ENCODE measurements at regions not wholly inside any gene's neighbourhood (a gene's known extent, or its start where the extent isn't known, plus 50 kb on each side); places are given as distances from the start of the nearest gene placed in this dataset.
"Not testable (repeated sequence)": the region's sequence is repeated elsewhere in the genome, so short reads cannot be mapped to it uniquely, and the experiment has no call there.

DNA sequence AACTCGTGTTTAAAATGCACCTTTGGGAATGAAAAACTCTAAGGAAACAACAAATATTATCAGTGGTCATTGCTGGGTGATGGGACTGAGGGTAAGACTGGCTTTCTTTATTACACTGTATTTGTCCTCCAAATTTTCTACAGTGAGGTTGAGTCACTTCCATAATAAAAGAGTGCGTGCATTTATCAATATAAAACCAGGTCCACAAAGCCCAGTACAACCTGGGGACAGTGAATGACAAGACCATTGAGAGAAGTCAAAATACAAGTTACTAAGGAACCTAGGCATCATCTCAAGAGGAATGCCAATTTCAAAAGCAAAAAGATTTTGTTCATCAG, 76.4 kb downstream of the MAGED4 start:
- DNase-seq (ENCODE audit: low spot score): no peak

GRCh38 chrX:52261463-52262194, 76.9 kb downstream of the MAGED4 start:
- DNase-seq (ENCODE audit: low spot score): peak; percentile 90

DNA sequence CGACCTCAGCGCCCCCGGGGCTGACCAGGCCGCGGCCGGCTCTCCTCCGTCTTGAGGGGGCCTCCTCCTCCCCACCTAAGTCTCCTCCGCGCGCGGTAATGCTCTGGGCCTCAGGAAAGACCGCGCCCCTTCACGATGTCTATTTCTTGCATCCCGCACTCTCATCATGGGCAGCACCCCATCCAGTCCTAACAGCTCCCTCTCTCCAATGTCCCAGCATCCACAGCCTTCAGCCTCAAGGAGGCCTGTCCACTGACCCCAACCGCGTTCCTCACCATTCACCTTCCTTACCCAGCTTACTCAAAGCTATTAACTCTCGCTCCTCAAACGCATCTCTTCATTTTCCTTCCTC, 77.5 kb downstream of the MAGED4 start:
- DNase-seq (ENCODE audit: low spot score): peak; percentile 5

DNA sequence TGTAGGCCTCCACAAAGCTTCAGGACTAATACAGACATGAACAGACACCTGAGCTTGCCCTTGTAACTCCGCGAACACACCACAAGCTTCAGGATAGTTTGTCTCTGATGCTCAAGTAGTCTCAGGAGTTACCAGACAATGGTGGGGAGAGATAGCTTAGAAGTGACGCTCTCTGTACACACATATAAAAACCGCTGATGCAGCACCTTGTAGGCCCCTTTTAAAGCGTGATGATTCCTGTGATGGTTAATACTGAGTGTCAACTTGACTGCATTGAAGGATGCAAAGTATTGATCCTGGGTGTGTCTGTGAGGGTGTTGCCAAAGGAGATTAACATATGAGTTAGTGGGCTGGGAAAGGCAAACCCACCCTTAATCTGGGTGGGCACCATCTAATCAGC, 78.7 kb downstream of the MAGED4 start:
- no peak for DNase-seq (ENCODE audit: low spot score)

DNA sequence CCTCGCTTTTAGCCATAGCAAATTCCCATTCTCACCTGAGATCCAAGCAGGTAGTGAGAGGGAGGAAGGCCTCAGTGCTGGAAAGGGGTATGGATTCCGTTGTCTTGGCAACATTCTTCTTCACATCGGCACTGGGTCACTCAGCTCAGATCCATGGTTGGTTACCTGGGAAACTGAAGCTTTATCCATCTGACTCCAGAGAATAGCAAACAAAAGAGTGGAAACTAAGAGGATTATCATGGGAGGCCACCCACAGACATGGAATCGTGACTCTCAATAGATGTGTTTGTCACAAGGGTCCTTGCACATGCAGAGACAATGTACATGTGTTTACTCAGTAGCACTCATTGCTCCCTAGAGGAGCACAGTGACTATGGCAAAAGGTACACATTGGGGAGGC, 81.0 kb downstream of the MAGED4 start:
- DNase-seq (ENCODE audit: low spot score): no peak

GRCh38 chrX:52268502-52268901, 83.8 kb downstream of the MAGED4 start:
- DNase-seq (ENCODE audit: low spot score): not testable (repeated sequence)

DNA sequence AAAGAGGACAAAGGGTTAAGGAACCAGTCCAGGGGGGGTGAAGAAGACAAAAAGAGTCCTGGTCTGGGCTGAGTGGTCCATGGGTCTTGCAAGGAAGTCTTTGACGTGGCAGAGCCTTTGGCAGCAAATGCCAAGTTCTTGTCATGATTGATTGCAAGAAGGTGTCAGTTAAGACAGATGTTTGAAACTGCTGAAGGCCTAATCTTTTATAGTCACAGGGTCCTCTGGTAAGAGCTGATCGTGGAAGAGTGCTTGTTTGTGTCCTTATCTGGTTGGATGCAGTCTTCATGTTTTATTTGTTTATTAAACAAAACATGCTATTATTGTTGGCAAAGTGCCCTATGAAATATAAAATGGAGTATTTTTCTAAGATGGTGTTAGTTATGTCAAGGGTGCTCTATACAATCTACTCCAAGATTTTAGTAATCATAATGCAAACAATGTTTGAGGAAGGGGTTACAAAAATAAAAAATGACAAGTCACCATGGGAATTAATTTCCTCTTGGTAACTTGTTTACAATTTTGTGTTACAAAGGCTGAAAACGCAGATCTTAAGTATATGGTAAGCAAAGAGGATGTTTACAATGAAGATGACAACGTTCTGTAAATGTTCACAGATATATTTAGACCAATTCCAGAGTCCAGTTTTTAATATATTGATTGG, 85.9 kb downstream of the MAGED4 start:
- no peak for DNase-seq (ENCODE audit: low spot score)

DNA sequence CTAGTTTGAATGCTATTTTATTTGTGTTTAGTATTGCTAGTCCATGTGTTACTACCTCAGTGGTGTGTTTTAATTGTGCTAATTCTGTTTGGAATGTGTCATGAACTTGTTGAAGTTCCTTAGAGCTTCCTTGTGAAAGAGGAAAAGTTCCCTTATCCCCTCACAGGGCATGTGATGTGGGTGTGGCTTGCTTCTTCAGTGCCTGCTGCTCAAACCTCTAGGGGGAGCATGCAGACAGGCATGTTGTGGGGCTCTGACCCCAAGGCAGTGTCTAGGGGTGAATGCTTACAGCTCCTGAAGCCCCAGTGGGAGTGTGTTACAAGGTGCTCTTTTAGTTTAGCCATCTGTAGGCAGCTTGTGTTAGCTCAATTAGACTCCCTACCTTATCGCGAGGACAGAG, 86.5 kb downstream of the MAGED4 start:
- peak; percentile 45 for DNase-seq (ENCODE audit: low spot score)

- peak; percentile 79 for DNase-seq (ENCODE audit: low spot score)
Measured at GRCh38 chrX:52277666-52278065, 91.2 kb upstream of the XAGE2 start.

DNA sequence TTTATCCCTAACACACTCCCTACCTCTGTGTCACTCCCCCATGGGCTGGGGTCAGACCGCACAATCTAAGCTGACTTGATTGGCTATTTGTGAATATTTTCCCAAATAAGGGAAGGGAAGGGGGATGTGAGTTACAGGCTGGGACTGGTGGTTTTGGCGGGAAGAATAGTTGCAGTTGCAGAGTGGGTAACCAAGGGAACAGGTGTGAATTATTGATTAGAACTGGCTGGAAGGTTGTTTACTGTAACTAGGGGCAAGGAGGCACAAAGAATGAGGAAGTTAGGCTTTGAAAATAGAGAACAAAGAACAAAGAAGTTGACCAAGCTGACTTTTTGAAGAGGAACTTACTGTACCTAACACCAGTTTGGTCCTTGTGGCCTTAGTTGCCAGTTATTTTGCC, 88.0 kb upstream of the XAGE2 start:
- peak; percentile 59 for DNase-seq (ENCODE audit: low spot score)

DNA sequence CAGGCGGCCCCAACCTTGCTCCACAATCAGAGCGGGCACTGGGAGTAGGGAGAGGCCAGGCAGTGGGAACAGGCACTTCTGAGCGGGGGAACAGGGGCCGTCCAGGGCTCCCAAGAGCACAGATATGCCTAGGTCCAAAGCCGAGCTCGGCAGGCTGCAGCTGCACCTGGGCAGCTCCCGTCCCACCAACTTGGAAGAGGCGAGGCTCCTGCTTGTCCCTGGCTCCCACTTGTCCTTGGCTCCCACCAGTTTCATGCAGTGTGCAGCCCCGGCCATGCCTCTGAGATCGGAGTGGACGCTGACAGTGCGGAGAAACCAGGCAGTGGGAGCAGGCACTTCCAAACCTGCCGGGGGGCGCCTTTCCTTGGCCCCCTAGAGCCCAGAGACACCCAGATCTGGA, 84.0 kb upstream of the XAGE2 start:
- DNase-seq (ENCODE audit: low spot score): no peak

- DNase-seq (ENCODE audit: low spot score): peak; percentile 7
Measured at GRCh38 chrX:52298968-52299367, 69.9 kb upstream of the XAGE2 start.

- DNase-seq (ENCODE audit: low spot score): not testable (repeated sequence)
Measured at GRCh38 chrX:52308532-52308931, 60.3 kb upstream of the XAGE2 start.

Measured in kidney tubule cell (primary cell).